SK-N-SH (cell line): ENCODE measurements at regions not wholly inside any gene's neighbourhood (a gene's known extent, or its start where the extent isn't known, plus 50 kb on each side); places are given as distances from the start of the nearest gene placed in this dataset.

ENCODE experiments used
- JUND ChIP-seq: IDR thresholded peaks from 2 replicates; pipeline ENCODE4 v1.4.0; 2012
- REST ChIP-seq: IDR thresholded peaks from 2 replicates; pipeline ENCODE4 v1.6.1; 2012; ENCODE audit warnings: mild to moderate bottlenecking, low read depth, low read length, moderate library complexity
- SIN3A ChIP-seq: IDR thresholded peaks from 2 replicates; pipeline ENCODE4 v1.6.1; 2012; ENCODE audit warnings: low read depth, mild to moderate bottlenecking, low read length, moderate library complexity, borderline replicate concordance

- TF ChIP-seq SIN3A (no peak), JUND (no peak), REST (no peak)
These were observed 170.8 kb downstream of the MN1 start for GRCh38 chr22:27630754-27631153.
